ENCODE measurements at regions not wholly inside any gene's neighbourhood (a gene's known extent, or its start where the extent isn't known, plus 50 kb on each side); places are given as distances from the start of the nearest gene placed in this dataset.
A peak's percentile ranks its signal among the peaks of the same experiment; 100 is the strongest.
"Not testable (repeated sequence)": the region's sequence is repeated elsewhere in the genome, so short reads cannot be mapped to it uniquely, and the experiment has no call there.

DNA sequence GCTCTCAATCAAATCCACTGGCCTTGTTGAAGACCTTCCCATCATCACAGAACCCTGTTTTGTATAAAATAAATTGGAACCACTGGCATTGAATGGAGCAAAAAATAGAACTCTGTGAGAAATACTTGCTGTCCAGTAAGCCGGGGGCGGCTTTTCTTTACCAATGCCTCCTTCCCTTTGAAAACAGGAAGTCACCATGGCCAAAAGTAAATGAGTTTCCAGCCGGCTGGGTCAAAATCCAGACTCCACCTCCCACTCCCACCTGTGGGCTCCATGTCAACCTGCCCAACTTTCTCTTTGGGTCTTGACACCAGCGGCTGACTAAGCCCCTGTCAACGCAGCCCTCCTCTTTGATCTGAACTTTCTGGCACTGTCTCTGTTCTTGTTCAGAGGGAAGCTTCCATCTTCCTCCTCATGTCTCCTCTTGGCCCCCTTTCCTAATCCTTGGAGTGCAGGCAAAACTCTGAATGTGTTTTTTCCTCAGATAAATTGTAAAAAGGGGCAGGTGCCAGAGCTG lies 95.2 kb downstream of the TFAP2C start:
- no peak for DNase-seq (ENCODE audit: low read depth)

DNA sequence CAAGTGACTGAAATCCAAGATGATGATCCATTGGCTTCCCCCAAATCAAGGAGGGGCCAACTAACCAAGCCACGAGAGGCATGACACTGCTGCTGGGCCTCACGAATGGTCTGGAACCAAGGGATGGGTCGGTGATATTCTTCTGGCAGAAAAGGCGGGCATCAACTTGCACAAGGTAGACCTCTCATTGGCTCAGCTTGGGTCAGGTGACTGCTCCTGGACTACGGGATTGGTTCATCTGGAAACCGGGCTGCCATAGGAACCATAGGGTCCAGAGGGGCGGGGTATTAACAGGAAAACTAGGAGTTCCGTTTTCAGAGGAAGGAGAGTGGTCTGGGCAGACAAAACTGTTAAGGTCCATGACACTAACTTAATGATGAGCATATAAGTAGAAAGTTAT lies 100.9 kb downstream of the TFAP2C start:
- DNase-seq (ENCODE audit: low read depth) = no peak

DNA sequence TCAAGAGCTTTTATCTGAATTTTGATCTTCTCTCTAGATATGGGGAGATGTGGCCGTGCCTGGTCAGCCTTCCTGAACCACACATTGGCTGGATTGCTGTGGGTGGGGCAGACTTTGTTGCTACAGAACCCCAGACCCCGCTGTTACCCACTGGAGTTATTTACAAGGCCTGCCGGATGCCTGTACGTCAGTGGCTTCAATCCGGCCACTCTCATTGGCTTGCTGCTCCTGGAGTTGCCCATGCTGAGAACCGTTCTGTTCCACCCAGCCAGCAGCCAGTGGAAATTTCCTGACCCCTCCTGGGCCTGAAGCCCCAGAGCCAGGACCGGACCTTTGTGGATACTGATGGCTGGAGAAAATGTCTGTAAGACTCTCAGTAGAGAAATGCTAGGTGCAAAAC lies 101.9 kb downstream of the TFAP2C start:
- DNase-seq (ENCODE audit: low read depth) = no peak

DNA sequence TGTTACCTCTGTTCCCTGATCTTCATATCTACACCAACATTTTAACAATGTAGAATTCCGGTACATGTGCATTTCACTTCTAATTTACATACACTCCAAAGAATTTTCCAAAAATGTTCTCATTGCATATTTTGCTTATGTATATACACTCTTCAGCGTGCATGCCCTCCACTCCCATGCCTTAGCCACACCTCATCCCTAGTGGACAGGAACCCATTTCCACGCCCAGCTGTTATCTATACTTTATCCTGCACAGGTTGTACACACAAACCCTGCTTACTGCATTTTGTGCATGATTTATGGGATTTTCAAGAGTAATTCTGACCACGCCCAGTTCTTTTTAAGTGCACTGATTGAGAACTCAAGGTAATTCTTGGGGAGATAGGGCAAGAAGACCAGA lies 102.4 kb downstream of the TFAP2C start:
- DNase-seq (ENCODE audit: low read depth) = no peak

DNA sequence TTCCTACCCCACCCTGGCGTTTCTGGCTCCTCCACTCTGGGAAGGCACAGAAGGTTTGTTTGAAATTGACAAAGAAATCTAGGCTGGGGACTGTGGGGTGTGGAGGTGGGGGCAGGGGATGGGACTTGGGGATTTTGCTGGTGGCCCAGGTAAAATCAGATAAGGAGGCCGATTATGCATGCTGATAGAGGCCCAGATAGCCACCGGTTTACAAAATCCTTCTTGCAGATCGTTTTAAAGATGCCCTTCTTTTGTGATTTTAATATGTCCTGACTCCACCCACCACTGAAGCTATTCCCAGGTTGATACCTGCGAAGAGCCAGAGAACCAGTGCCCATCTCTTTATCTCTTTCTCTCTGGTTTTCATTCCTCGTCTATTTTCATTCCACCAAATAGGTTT lies 104.9 kb downstream of the TFAP2C start:
- DNase-seq (ENCODE audit: low read depth) = no peak

DNA sequence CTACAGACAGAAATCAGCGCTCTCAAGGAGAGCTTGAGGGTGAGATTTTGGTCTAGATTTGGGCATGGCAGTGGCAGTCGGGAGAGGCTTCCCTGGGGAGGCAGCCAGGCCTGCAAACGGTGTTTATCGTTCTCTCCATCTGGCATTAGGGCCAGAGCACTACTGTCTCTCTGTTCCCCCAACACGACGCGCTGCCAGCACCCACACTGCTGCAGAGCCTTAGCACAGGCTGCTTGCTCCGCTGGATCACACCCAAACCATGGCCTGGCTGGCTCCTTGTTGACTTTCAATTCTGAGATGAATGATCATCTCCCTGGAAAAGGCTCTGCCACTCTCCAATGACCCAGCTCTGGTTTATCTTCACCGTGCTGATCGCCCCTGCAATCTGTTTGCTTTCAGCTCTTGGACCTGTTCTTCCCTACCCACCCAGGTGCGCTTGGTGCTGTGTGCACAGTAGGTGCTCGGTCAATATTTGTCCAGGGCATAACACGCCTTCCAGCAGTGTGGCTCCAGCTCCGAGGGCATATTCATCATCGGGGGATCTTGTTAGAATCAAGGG lies 106.1 kb downstream of the TFAP2C start:
- no peak for DNase-seq (ENCODE audit: low read depth)

DNA sequence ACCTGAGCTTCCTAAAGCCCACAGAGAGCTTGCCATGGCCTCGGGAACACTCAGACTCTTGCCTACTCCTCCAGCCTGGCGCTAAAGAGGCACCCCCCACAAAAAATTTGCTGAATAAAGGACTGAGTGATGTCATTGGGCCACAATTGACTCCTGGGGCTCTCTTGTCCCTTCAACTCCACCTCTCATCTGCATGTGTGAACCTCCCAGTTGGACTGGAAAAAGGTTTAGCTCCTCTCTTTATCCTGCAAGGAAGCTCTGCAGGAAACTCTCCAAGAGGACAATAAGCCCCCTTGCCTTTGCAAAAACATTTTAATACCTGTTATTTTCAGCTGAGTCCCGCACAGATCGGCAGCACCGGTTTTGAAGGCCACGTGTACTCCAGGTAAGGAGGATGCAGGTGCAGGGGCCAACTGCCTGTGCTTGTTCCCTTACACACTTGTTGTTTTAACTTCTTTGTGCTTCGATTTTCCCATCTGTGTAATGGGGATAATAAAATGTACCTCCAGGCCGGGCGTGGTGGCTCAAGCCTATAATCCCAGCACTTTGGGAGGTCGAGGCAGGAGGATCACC lies 107.3 kb downstream of the TFAP2C start:
- DNase-seq (ENCODE audit: low read depth) = no peak

DNA sequence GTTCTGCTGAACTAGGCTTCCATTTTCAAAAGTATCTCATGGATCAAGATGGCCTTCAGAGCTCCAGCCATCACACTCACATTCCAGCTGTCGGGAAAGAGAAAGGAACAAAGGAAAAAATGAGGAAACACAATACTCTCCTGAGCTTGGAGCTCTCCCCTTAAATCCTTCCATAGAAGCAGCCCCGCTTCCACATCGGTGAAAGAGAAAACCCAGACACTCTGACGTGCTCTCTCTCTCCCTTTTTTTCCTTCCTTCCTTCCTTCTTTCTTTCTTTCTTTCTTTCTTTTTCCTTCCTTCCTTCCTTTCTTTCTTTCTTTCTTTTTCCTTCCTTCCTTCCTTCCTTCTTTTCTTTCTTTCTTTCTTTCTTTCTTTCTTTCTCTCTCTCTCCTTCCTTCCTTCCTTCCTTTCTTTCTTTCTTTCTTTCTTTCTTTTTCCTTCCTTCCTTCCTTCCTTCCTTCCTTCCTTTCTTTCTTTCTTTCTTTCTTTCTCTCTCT lies 115.3 kb downstream of the TFAP2C start:
- DNase-seq (ENCODE audit: low read depth) = not testable (repeated sequence)

DNA sequence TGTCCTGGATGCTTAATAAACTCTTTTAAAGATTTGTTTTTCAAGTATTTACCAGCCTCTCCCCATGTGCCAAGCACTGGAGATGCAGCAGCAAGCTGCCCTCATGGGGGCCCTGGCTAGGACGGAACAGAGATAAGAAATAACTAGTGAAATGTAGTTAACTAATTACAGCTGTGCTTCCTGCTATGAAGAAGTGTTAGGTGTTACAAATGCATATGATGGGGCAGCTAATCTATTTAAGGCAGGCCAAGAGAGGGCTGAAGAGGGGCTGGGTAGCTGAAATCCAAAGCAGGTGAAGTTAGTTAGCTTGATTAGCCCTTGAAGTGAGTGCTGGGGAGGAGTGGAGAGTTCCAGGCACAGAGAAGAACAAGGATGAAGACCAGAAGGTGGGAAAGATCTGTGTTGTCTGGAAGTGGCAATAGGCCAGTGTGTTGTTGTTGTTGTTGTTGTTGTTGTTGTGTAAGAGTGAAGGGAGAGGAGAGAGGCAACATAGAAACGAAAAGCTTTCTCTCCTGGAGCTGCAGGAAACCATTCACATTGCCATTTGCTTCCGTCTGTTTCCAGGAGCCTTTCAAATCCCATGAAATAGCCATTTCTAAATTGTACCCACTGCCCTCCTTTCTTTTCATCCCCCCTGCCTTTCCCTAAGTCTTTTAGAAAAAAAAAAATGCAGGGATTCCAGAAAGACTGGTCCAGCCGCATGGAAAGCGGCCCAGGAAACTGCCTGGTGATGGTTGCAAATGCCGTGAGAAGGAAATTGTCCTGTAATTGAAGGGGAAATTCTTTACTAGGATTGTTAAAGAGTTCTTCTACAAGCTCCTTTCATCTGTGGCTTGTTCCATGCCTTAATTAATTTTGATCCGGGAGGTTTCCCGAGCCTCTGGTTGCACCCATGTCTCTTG lies 119.6 kb downstream of the TFAP2C start:
- no peak for DNase-seq (ENCODE audit: low read depth)

DNA sequence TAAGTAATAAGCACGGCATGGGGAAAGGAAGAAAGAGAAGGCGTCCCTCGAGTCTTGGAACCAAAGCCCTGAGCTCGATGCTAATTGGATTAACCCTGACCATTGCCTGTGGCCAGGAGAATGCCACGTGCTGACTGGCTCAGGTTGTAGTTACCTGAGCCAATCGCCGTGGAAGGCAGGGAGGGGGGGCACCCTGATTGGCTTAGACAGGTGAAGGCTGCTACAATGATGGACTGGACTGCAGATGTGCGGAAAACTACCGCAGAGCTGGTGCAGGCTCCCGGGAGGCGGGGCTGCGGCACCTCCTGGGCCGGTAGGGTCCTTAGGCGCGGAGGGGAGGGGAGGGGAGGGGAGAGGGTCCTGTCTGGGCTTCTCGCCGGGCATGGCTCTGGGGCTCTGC lies 121.3 kb downstream of the TFAP2C start:
- DNase-seq (ENCODE audit: low read depth) = peak; percentile 12

DNA sequence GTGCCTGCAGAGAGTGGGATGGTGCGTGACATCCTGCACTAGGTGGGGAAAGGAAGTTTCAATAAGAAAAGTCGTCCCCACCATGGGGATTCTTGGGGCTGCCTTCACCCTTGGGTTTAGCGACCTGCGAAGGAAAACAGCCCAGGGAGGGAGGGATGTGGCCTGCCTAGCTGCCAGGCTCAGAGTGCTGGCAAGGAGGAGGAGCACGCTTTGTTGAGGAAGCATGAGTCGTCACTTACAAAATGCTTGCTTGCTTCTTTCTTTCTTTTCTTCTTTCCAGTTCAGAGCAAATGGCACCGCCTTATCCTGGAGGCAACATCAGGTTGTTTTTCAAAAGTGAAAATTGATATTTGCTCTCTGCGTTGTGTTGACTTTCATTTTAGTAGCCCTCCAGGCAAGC lies 123.2 kb downstream of the TFAP2C start:
- DNase-seq (ENCODE audit: low read depth) = peak; percentile 9

DNA sequence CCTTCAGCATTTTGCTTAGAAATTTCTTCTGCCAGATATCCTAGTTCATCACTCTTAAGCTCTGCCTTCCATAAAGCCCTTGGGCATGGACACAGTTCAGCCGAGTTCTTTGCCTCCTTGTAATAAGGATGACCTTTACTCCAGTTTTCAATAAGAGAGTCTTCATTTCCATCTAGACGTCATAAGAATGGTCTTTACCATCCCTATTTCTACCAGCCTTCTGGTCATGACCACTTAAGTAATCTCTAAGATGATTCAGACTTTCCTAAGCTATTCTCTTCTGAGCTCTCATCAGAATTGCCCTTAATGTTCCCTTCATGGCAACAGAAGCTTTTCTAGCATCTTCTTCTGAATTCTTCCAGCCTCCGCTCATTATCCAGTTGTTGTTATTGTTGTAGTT lies 126.1 kb downstream of the TFAP2C start:
- no peak for DNase-seq (ENCODE audit: low read depth)

DNA sequence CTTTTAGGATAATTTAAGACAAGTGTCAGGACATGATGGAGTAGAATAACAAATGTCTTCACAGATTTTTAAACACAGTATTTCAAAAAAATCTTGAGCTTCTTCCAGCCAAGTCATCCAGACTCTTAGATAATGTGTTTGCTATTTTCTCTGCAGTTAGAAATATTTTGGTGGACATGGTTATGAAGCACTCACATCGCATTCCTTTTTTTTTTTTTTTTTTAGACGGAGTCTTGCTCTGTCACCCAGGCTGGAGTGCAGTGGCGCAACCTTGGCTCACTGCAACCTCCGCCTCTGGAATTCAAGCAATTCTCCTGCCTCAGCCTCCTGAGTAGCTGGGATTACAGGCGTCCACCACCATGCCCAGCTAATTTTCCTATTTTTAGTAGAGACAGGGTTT lies 127.6 kb downstream of the TFAP2C start:
- DNase-seq (ENCODE audit: low read depth) = not testable (repeated sequence)

DNA sequence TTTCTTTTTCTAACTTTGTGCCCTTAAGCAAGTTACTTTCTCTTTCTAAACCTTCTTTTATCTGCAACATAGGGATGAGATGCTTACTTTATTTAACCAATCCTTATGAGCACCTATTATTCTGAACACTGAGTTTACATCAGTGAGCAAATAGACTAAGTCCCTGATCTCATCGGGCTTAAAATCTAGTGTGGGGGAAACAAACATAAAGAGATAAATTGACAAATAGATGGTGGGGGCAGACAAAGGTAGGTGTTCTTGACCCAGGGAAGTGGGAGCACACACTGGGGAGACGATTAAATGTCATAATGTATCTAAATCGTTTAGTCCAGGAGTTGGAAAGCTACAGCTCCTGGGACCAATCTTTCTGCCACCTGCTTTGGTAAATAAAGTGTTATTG lies 129.6 kb downstream of the TFAP2C start:
- DNase-seq (ENCODE audit: low read depth) = no peak

DNA sequence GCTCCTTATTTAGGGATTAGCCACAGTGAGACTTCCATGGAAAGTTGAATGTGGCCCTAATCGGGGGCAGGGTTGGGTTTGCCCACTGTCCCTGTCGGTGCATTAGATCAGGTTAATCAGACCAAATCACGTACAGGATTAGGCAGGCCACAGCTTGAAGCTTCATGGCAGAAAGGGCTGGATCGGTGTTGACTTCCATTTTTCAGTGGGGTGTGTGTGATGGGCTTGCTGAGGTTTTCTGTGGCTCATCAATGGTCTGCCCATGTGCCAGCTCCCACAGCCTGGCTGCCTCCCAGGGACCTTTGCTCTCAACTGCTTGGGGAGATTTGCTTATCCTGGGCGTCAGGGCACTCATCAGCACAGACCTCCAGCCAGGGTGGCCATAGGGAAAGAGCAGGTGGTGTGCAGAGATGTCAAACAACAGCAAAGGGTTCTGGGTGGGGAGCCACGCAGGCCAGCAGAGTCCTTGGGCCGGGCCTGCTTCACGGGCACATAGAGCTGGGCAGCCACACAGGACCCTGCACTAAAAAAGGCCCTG lies 130.7 kb downstream of the TFAP2C start:
- DNase-seq (ENCODE audit: low read depth) = no peak

DNA sequence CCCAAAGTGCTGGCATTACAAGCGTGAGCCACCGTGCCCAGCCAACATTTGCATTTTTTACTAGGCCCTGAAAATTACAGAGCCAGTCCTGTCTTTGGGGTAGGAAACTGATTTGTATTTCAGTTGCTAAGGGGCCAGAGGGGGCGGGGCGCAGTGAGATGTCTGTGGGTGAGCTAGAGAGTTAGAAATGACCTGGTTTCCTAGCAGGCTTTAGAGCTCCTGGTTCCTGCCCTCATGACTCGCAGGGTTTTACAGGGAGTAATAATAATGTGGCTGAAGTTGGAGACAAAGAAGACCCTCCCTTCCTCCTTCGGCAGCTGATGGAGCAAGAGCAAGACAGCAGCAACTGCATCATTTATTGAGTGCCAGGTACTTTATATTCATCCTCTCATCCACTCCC lies 131.5 kb downstream of the TFAP2C start:
- no peak for DNase-seq (ENCODE audit: low read depth)

DNA sequence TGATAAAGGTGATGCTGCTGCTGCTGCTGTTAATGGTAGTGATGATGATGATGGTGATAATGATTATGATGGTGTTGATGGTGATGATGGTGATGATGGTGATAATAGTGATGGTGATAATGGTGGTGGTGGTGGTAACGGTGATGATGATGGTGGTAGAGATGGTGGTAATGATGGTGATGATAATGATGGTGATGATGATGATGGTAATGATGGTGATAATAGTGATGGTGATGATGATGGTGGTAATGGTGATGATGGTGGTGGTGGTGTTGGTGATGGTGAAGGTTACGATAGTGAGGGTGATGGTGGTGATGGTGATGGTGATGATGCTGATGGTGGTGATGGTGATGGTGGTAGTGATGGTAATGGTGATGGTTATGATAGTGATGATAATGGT lies 132.3 kb downstream of the TFAP2C start:
- DNase-seq (ENCODE audit: low read depth) = no peak

DNA sequence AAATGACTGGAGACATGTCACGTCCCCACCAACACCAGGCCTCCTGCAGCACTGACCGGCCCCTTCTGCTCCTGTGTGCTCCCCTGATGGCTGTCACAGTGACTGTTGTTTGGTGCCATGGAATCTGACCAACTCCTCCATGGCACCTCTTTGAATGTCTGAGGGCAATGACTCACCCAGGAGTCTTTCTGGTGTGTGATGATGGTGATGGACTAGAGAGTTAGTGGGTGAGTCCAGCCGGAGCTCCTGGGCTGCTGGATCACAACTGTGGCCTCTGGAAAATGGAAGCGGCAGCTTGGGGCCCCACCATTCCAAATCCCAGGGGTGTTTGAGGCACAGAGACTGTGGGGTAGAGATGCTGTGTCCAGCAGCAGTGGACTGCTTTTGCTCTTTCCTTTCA lies 133.3 kb downstream of the TFAP2C start:
- DNase-seq (ENCODE audit: low read depth) = no peak

DNA sequence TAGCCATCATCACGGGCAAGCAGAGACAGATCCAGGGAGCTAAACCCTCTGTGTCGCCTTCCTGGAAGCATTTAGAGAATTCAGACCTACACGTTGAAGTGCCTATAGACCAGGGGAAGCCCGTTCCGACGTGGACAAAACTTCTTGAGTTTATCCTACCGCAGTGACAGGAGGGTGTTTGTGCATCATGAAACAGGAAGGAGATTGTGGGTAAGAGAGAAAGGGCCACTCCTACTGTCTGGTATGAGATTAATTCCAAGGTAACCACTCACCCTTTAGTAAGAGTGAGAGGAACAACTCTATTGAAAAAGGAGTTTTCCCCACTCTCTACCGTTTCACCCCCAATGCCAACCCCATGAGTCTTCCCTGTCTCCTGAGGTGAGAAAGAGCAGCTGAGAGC lies 133.7 kb downstream of the TFAP2C start:
- DNase-seq (ENCODE audit: low read depth) = no peak

DNA sequence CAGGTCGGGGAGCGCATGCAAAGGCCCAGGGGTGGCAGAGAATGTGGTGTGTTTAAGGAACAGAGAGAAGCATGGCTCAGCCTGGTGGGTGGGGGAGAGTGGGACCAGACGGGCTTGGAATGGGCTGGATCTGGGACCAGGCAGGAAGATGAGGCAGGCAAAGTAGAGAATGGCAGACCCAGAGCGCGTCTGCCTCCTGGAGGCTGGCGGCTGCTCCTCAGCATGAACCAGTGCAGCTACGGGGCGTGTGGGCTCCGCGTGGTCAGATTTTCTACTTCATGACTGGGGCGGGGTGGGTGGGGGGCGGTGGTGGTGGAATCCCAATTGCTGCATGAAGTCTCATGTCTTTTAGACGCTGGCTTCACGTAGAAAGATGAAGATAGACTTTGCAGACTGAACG lies 135.6 kb downstream of the TFAP2C start:
- no peak for DNase-seq (ENCODE audit: low read depth)

DNA sequence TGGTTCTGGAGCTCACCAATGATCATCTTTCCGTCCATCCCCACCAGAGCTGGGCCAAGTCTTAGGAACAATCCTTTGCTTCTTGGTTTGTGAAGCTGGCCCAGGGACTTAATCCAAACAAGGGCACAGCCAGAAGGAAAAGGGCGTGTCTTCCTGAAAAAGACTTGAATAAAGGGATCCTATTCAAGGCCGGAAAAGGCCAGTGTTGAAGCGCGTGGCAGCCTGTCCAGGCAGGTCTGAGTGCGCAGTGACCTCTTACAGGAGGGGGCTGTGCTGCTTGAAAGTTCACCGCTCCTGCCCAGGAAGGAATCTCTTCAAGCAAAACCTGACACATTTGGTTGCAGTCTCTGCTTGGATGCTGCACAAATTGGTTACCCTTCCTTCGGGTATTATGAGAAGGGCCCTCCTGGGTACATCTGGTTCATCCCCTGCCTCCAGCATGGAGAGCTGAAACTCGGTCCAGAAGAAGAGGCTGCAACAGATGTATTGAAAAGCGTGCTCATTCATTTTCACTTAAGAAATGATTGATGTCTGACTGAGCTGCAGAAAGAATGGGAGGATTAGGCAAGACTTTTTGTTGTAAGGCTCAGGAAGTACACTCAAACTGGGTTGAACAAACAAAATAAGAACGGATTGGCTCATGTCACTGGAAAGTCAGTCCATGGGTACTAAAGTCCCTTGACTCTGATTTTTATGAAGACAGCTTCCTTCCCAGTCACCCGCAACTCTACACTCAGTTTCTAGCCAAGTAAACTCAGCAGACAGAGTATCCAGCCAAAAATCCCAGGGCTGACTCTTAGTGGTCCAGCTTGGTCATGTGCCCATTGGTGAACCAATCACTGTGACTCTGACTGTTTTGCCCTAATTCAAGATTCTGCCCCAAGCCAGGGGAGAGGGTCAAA lies 136.3 kb downstream of the TFAP2C start:
- DNase-seq (ENCODE audit: low read depth) = no peak

DNA sequence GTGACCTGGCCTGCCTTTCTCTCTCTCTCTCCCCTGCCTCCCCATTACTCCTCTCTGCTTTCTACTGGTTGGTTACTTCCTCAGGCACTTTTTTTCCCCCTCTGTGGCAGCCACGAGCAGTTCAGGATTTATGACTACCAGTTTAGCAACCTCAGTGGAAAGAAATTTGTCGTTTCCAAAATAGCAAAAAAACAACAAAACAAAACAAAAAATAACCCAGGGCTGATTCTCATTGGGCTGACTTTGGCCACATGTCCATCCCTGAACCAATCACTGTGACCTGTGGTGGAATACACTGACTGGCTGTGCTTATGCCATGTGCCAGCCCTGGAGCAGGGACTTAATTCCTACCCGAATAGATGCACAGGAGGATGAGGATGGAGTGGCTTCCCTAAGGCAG lies 137.4 kb downstream of the TFAP2C start:
- no peak for DNase-seq (ENCODE audit: low read depth)
